ENCODE measurements at regions not wholly inside any gene's neighbourhood (a gene's known extent, or its start where the extent isn't known, plus 50 kb on each side); places are given as distances from the start of the nearest gene placed in this dataset.

GRCh38 chr6:133631421-133631820 lies 257.5 kb upstream of the TCF21 start:
- no peaks in the 10 kb centered on the region for H3K36me3 ChIP-seq
- H3K9me3 ChIP-seq: no peaks in the 10 kb centered on the region
- DNase-seq (ENCODE audit: low spot score in 2 of 2): no peak
- H3K4me3 ChIP-seq: no peak overlapping the region
- intact Hi-C loops (cut with DNase I): no loop called here
- no peak overlapping the region for H3K27ac ChIP-seq
- H3K27me3 ChIP-seq: no peaks in the 10 kb centered on the region
- H3K4me1 ChIP-seq: no peaks in the 10 kb centered on the region
- TF ChIP-seq CTCF (IDR thresholded peaks at IDR 0.05): no peak

- no peaks in the 10 kb centered on the region for H3K27me3 ChIP-seq
- intact Hi-C loops (cut with DNase I): no loop called here
- no peak overlapping the region for H3K27ac ChIP-seq
- no peaks in the 10 kb centered on the region for H3K9me3 ChIP-seq
- no peak overlapping the region for H3K4me3 ChIP-seq
- H3K36me3 ChIP-seq: no peaks in the 10 kb centered on the region
- DNase-seq (ENCODE audit: low spot score in 2 of 2): no peak
- TF ChIP-seq CTCF (IDR thresholded peaks at IDR 0.05): no peak
- no peaks in the 10 kb centered on the region for H3K4me1 ChIP-seq
These were observed 256.7 kb upstream of the TCF21 start for GRCh38 chr6:133632206-133632605.

- intact Hi-C loops (cut with DNase I): no loop called here
- TF ChIP-seq CTCF (IDR thresholded peaks at IDR 0.05): no peak
- H3K27ac ChIP-seq: no peak overlapping the region
These were observed 256.0 kb upstream of the TCF21 start for GRCh38 chr6:133632906-133633305.

GRCh38 chr6:133634474-133634873 lies 254.4 kb upstream of the TCF21 start:
- Histone ChIP-seq H3K27me3 (no peaks in the 10 kb centered on the region), H3K4me1 (peaks cover 0 to 5% of the 10 kb centered on the region in 2 donors), H3K36me3 (no peaks in the 10 kb centered on the region), H3K27ac (no peak overlapping the region), H3K9me3 (no peaks in the 10 kb centered on the region), H3K4me3 (no peak overlapping the region)
- intact Hi-C loops (cut with DNase I): no loop called here
- no peak for TF ChIP-seq CTCF (IDR thresholded peaks at IDR 0.05)
- DNase-seq (ENCODE audit: low spot score in 2 of 2): no peak

More at GRCh38 chr6:133632906-133633305, 256.0 kb upstream of the TCF21 start:
- no peaks in the 10 kb centered on the region for H3K36me3 ChIP-seq
- H3K4me1 ChIP-seq: peaks cover 0 to 5% of the 10 kb centered on the region in 2 donors
- H3K9me3 ChIP-seq: no peaks in the 10 kb centered on the region
- DNase-seq (ENCODE audit: low spot score in 2 of 2): no peak
- H3K4me3 ChIP-seq: no peak overlapping the region
- no peaks in the 10 kb centered on the region for H3K27me3 ChIP-seq

- H3K36me3 ChIP-seq: no peaks in the 10 kb centered on the region
- intact Hi-C loops (cut with DNase I): loop anchor here (5.0 kb wide), 1 partner anchor 202 kb away; no protein-coding TSS in a partner anchor
These were observed 253.5 kb upstream of the TCF21 start for GRCh38 chr6:133635447-133635846.

More at GRCh38 chr6:133635447-133635846, 253.5 kb upstream of the TCF21 start:
- no peak for DNase-seq (ENCODE audit: low spot score in 2 of 2)
- Histone ChIP-seq H3K4me1 (peaks cover 0 to 5% of the 10 kb centered on the region in 2 donors), H3K27me3 (no peaks in the 10 kb centered on the region), H3K9me3 (no peaks in the 10 kb centered on the region), H3K27ac (no peak overlapping the region), H3K4me3 (no peak overlapping the region)
- TF ChIP-seq CTCF (IDR thresholded peaks at IDR 0.05): no peak

All from ascending aorta (tissue), 2 donors.